ENCODE measurements at regions not wholly inside any gene's neighbourhood (a gene's known extent, or its start where the extent isn't known, plus 50 kb on each side); places are given as distances from the start of the nearest gene placed in this dataset.

DNA sequence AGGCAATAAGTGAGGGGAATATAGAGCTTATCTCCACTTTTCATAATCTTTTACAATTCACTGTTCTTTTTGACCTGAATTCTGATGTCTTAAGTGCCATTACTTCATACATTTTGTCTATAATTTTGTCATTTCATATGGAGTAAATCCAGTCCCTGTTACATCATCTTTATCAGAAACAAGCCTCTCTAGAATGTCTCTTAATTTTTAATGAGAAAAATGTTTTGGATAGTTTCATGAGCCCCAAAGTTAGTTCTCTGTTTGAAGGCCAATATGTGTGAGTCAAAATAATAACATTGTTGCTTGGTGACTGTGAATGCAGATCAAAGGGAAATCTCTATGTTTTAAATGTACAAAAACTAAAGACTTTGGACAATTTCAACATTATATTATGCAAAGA lies 329.6 kb upstream of the ARRDC3 start:
- no peak for ATAC-seq
- no TSS peak for BruUV-seq (replicated peaks)
- no peak overlapping the region for H3K4me3 ChIP-seq (ENCODE audit: low read depth in 2 of 2, low read length in 2 of 2)
- CTCF ChIA-PET, result no interaction called here
- TF ChIP-seq, protein P1, sequence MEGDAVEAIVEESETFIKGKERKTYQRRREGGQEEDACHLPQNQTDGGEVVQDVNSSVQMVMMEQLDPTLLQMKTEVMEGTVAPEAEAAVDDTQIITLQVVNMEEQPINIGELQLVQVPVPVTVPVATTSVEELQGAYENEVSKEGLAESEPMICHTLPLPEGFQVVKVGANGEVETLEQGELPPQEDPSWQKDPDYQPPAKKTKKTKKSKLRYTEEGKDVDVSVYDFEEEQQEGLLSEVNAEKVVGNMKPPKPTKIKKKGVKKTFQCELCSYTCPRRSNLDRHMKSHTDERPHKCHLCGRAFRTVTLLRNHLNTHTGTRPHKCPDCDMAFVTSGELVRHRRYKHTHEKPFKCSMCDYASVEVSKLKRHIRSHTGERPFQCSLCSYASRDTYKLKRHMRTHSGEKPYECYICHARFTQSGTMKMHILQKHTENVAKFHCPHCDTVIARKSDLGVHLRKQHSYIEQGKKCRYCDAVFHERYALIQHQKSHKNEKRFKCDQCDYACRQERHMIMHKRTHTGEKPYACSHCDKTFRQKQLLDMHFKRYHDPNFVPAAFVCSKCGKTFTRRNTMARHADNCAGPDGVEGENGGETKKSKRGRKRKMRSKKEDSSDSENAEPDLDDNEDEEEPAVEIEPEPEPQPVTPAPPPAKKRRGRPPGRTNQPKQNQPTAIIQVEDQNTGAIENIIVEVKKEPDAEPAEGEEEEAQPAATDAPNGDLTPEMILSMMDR (IDR thresholded peaks at IDR 0.05), result no peak
- TF ChIP-seq TCF7L2 (IDR thresholded peaks at IDR 0.05; ENCODE audit: low read depth, low read length) (no peak), SIN3A (IDR thresholded peaks at IDR 0.05; ENCODE audit: borderline replicate concordance, insufficient read depth, low read depth, low read length) (no peak), POLR2AphosphoS5 (IDR thresholded peaks at IDR 0.05; ENCODE audit: low read depth, low read length) (no peak)
- TF ChIP-seq, protein P2, sequence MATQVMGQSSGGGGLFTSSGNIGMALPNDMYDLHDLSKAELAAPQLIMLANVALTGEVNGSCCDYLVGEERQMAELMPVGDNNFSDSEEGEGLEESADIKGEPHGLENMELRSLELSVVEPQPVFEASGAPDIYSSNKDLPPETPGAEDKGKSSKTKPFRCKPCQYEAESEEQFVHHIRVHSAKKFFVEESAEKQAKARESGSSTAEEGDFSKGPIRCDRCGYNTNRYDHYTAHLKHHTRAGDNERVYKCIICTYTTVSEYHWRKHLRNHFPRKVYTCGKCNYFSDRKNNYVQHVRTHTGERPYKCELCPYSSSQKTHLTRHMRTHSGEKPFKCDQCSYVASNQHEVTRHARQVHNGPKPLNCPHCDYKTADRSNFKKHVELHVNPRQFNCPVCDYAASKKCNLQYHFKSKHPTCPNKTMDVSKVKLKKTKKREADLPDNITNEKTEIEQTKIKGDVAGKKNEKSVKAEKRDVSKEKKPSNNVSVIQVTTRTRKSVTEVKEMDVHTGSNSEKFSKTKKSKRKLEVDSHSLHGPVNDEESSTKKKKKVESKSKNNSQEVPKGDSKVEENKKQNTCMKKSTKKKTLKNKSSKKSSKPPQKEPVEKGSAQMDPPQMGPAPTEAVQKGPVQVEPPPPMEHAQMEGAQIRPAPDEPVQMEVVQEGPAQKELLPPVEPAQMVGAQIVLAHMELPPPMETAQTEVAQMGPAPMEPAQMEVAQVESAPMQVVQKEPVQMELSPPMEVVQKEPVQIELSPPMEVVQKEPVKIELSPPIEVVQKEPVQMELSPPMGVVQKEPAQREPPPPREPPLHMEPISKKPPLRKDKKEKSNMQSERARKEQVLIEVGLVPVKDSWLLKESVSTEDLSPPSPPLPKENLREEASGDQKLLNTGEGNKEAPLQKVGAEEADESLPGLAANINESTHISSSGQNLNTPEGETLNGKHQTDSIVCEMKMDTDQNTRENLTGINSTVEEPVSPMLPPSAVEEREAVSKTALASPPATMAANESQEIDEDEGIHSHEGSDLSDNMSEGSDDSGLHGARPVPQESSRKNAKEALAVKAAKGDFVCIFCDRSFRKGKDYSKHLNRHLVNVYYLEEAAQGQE (IDR thresholded peaks at IDR 0.05; ENCODE audit: insufficient read depth in 1 of 2, low read depth in 2 of 2, low read length in 1 of 2), result no peak
- H3K27ac ChIP-seq (ENCODE audit: low read length), result no peak overlapping the region
- intact Hi-C loops (cut with micrococcal nuclease; ENCODE audit: unreplicated experiment) (no loop called here), in situ Hi-C loops (cut with HindIII; ENCODE audit: low pct_unique_long_range_greater_than_20kb, low sequenced_read_pairs) (no loop called here)
- H3K4me1 ChIP-seq (ENCODE audit: control insufficient read depth, insufficient read depth, low read length), result no peaks in the 10 kb centered on the region
- no peak for DNase-seq (ENCODE audit: low read depth, low spot score)
- POLR2A ChIA-PET, result no interaction called here
- no peaks in the 10 kb centered on the region for H3K27me3 ChIP-seq (ENCODE audit: control insufficient read depth, insufficient read depth, low read length)
- H3K36me3 ChIP-seq (ENCODE audit: control insufficient read depth, insufficient read depth, low read length), result no peaks in the 10 kb centered on the region
- no peaks in the 10 kb centered on the region for H3K9me3 ChIP-seq (ENCODE audit: control insufficient read depth, insufficient read depth, low read depth, low read length)

DNA sequence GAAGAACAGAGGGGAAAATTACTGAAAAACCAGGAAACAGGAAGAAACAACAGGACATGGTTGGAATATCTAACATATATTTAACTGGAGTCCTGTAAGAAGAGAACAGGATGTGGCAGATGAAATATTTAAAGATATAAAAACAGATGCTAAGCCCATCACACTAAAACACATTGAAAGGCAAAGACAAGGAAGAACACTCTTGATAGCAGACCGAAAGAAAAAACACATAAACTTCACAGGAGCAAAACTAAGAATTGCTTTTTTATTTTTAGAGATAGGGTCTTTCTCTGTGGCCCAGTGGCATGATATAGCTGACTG lies 324.4 kb upstream of the ARRDC3 start:
- BruUV-seq (replicated peaks), result no TSS peak
- ATAC-seq, result no peak
- in situ Hi-C loops (cut with HindIII; ENCODE audit: low pct_unique_long_range_greater_than_20kb, low sequenced_read_pairs), result no loop called here
- H3K27me3 ChIP-seq (ENCODE audit: control insufficient read depth, insufficient read depth, low read length), result no peaks in the 10 kb centered on the region
- H3K9me3 ChIP-seq (ENCODE audit: control insufficient read depth, insufficient read depth, low read depth, low read length), result no peaks in the 10 kb centered on the region
- TF ChIP-seq SIN3A (IDR thresholded peaks at IDR 0.05; ENCODE audit: borderline replicate concordance, insufficient read depth, low read depth, low read length) (no peak), TCF7L2 (IDR thresholded peaks at IDR 0.05; ENCODE audit: low read depth, low read length) (no peak), POLR2AphosphoS5 (IDR thresholded peaks at IDR 0.05; ENCODE audit: low read depth, low read length) (no peak)
- TF ChIP-seq, protein P1 (IDR thresholded peaks at IDR 0.05), result no peak
- TF ChIP-seq, protein P2 (IDR thresholded peaks at IDR 0.05; ENCODE audit: insufficient read depth in 1 of 2, low read depth in 2 of 2, low read length in 1 of 2), result no peak
- H3K4me1 ChIP-seq (ENCODE audit: control insufficient read depth, insufficient read depth, low read length), result no peaks in the 10 kb centered on the region
- intact Hi-C loops (cut with micrococcal nuclease; ENCODE audit: unreplicated experiment), result no loop called here
- ChIA-PET CTCF (no interaction called here), POLR2A (no interaction called here)
- no peak for DNase-seq (ENCODE audit: low read depth, low spot score)
- H3K27ac ChIP-seq (ENCODE audit: low read length), result no peak overlapping the region
- no peak overlapping the region for H3K4me3 ChIP-seq (ENCODE audit: low read depth in 2 of 2, low read length in 2 of 2)
- no peaks in the 10 kb centered on the region for H3K36me3 ChIP-seq (ENCODE audit: control insufficient read depth, insufficient read depth, low read length)
